ENCODE measurements at regions not wholly inside any gene's neighbourhood (a gene's known extent, or its start where the extent isn't known, plus 50 kb on each side); places are given as distances from the start of the nearest gene placed in this dataset.

- no peak for TF ChIP-seq POU6F1 (CRISPR knock-in tag; IDR thresholded peaks at IDR 0.05; ENCODE audit: borderline replicate concordance, low read depth)
- no peak for TF ChIP-seq TCF4 (CRISPR knock-in tag; IDR thresholded peaks at IDR 0.05; ENCODE audit: borderline replicate concordance)
- no peak for TF ChIP-seq ESRRG (CRISPR knock-in tag; IDR thresholded peaks at IDR 0.05)
- no peak for TF ChIP-seq ISL1 (CRISPR knock-in tag; IDR thresholded peaks at IDR 0.05)
- TF ChIP-seq CSRNP3 (CRISPR knock-in tag; IDR thresholded peaks at IDR 0.05), result no peak
- no peak for TF ChIP-seq OSR1 (CRISPR knock-in tag; IDR thresholded peaks at IDR 0.05)
- TF ChIP-seq ZNF8 (CRISPR knock-in tag; IDR thresholded peaks at IDR 0.05), result no peak
Observed at GRCh38 chr7:86970986-86971385, 88.5 kb downstream of the ELAPOR2 start (continued).

- no peak for ATAC-seq
- TF ChIP-seq RARB (CRISPR knock-in tag; IDR thresholded peaks at IDR 0.05), result no peak
- no peak for TF ChIP-seq CSRNP3 (CRISPR knock-in tag; IDR thresholded peaks at IDR 0.05)
- no peak for TF ChIP-seq POU6F1 (CRISPR knock-in tag; IDR thresholded peaks at IDR 0.05; ENCODE audit: borderline replicate concordance, low read depth)
- no peak for TF ChIP-seq PPARA (CRISPR knock-in tag; IDR thresholded peaks at IDR 0.05; ENCODE audit: borderline replicate concordance)
- no peak for TF ChIP-seq CSDC2 (CRISPR knock-in tag; IDR thresholded peaks at IDR 0.05)
- TF ChIP-seq ZNF565 (CRISPR knock-in tag; conservative IDR thresholded peaks at IDR 0.05; ENCODE audit: low read depth), result no peak
- no peak for TF ChIP-seq CREB5 (CRISPR knock-in tag; IDR thresholded peaks at IDR 0.05; ENCODE audit: low read depth)
- TF ChIP-seq ZNF70 (CRISPR knock-in tag; IDR thresholded peaks at IDR 0.05), result no peak
- no peak for TF ChIP-seq ESRRG (CRISPR knock-in tag; IDR thresholded peaks at IDR 0.05)
- TF ChIP-seq SNAI2 (CRISPR knock-in tag; IDR thresholded peaks at IDR 0.05), result no peak
- no peak for TF ChIP-seq ISL1 (CRISPR knock-in tag; IDR thresholded peaks at IDR 0.05)
- no peak for TF ChIP-seq BACH2 (CRISPR knock-in tag; IDR thresholded peaks at IDR 0.05; ENCODE audit: borderline replicate concordance)
- no peak for TF ChIP-seq OSR1 (CRISPR knock-in tag; IDR thresholded peaks at IDR 0.05)
- TF ChIP-seq TCF4 (CRISPR knock-in tag; IDR thresholded peaks at IDR 0.05; ENCODE audit: borderline replicate concordance), result no peak
- no peak for TF ChIP-seq GLIS3 (CRISPR knock-in tag; IDR thresholded peaks at IDR 0.05)
- TF ChIP-seq TOX (CRISPR knock-in tag; IDR thresholded peaks at IDR 0.05; ENCODE audit: borderline replicate concordance), result no peak
- no peak for TF ChIP-seq ZNF8 (CRISPR knock-in tag; IDR thresholded peaks at IDR 0.05)
- TF ChIP-seq TSHZ2 (CRISPR knock-in tag; IDR thresholded peaks at IDR 0.05), result no peak
Observed at GRCh38 chr7:86970547-86970946, 88.9 kb downstream of the ELAPOR2 start.

GRCh38 chr7:86969865-86970264 is 89.6 kb downstream of the ELAPOR2 start:
- no peak for TF ChIP-seq RARB (CRISPR knock-in tag; IDR thresholded peaks at IDR 0.05)
- TF ChIP-seq SNAI2 (CRISPR knock-in tag; IDR thresholded peaks at IDR 0.05), result no peak
- TF ChIP-seq CSRNP3 (CRISPR knock-in tag; IDR thresholded peaks at IDR 0.05), result no peak
- no peak for TF ChIP-seq TCF4 (CRISPR knock-in tag; IDR thresholded peaks at IDR 0.05; ENCODE audit: borderline replicate concordance)
- no peak for TF ChIP-seq TOX (CRISPR knock-in tag; IDR thresholded peaks at IDR 0.05; ENCODE audit: borderline replicate concordance)
- no peak for TF ChIP-seq ISL1 (CRISPR knock-in tag; IDR thresholded peaks at IDR 0.05)
- no peak for TF ChIP-seq POU6F1 (CRISPR knock-in tag; IDR thresholded peaks at IDR 0.05; ENCODE audit: borderline replicate concordance, low read depth)
- no peak for ATAC-seq
